Chondrocyte (in vitro differentiated cells): ENCODE measurements at regions not wholly inside any gene's neighbourhood (a gene's known extent, or its start where the extent isn't known, plus 50 kb on each side); places are given as distances from the start of the nearest gene placed in this dataset.

Source experiments
- DNase-seq: peaks from one replicate; pipeline ENCODE4 v3.0.0; 2021; ENCODE audit warnings: mixed read lengths, low spot score
- H3K27ac Mint-ChIP-seq: one replicate; pipeline ENCODE4 v1.8.0; 2021; ENCODE audit warnings: mild to moderate bottlenecking, moderate library complexity, mixed read lengths; ENCODE audit not compliant: unreplicated experiment
- H3K27me3 Mint-ChIP-seq: 2 replicates; pipeline ENCODE4 v1.8.0; 2021; ENCODE audit warnings: low read depth, mixed read lengths
- H3K36me3 Mint-ChIP-seq: 2 replicates; pipeline ENCODE4 v1.8.0; 2021; ENCODE audit warnings: low read depth, mixed read lengths
- H3K4me1 Mint-ChIP-seq: 2 replicates; pipeline ENCODE4 v1.8.0; 2021; ENCODE audit warnings: low read depth, mild to moderate bottlenecking, mixed read lengths
- H3K4me3 Mint-ChIP-seq: one replicate; pipeline ENCODE4 v1.8.0; 2021; ENCODE audit warnings: mild to moderate bottlenecking, moderate library complexity, mixed read lengths; ENCODE audit not compliant: unreplicated experiment
- H3K9me3 Mint-ChIP-seq: 2 replicates; pipeline ENCODE4 v1.8.0; 2021; ENCODE audit warnings: low read depth, mixed read lengths
- CTCF ChIP-seq: fragments of 200-600 bp; sonication (generic); IDR thresholded peaks from 2 replicates; pipeline ENCODE4 v1.5.0; 2021; ENCODE audit warnings: antibody characterized with exemption, mild to moderate bottlenecking, moderate library complexity

DNA sequence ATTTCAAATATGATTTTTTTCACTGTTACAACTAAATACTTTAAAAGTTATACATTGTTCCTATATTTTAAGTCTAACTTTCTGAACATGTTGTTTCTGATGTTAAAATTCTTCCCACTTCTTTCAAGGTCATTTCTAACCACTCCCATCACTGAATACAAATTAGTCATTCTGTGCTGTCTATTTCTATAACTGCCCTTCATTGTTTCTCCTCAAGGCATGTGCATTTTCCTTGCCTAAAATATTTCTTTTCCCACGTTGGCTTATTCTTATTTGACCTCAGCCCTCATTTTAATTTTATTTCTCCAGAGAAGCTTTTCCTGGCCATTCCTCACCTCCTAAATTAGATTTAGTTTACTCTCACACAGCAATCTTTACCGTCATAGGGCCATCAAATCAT lies 198.9 kb upstream of the GULP1 start:
- Mint-ChIP-seq H3K4me3 (no peak overlapping the region), H3K36me3 (no peaks in the 10 kb centered on the region), H3K4me1 (no peaks in the 10 kb centered on the region), H3K9me3 (peaks cover 1% of the 10 kb centered on the region), H3K27ac (no peak overlapping the region), H3K27me3 (no peaks in the 10 kb centered on the region)
- DNase-seq = no peak
- TF ChIP-seq CTCF = no peak

GRCh38 chr2:188096910-188097309 lies 194.8 kb upstream of the GULP1 start:
- Mint-ChIP-seq H3K36me3 (no peaks in the 10 kb centered on the region), H3K4me1 (no peaks in the 10 kb centered on the region), H3K27me3 (no peaks in the 10 kb centered on the region), H3K9me3 (no peaks in the 10 kb centered on the region), H3K4me3 (no peak overlapping the region), H3K27ac (no peak overlapping the region)
- no peak for TF ChIP-seq CTCF
- DNase-seq = no peak

DNA sequence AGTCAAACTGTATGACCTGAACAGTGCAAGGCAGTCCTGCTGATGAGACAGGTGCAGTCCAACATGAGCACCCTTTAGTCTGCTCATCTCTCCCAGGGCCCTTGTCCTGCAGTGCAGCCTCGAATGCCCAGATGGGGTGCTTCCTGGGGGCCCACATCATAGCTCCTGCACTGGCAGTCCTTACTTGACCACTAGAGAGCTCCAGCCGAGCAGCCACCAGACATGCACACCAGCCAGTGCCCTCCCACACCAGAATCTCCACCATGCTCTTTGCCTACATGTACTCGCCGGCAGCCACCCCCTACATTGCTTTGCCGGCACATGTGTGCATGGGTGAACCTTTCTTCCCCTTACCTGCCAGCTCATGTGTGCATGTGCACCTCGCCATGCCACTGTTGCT lies 188.8 kb upstream of the GULP1 start:
- DNase-seq = no peak
- H3K36me3 Mint-ChIP-seq = no peaks in the 10 kb centered on the region
- H3K9me3 Mint-ChIP-seq = peaks cover 10% of the 10 kb centered on the region
- no peaks in the 10 kb centered on the region for H3K4me1 Mint-ChIP-seq
- H3K27ac Mint-ChIP-seq = no peak overlapping the region
- H3K4me3 Mint-ChIP-seq = no peak overlapping the region
- no peak for TF ChIP-seq CTCF
- H3K27me3 Mint-ChIP-seq = no peaks in the 10 kb centered on the region

DNA sequence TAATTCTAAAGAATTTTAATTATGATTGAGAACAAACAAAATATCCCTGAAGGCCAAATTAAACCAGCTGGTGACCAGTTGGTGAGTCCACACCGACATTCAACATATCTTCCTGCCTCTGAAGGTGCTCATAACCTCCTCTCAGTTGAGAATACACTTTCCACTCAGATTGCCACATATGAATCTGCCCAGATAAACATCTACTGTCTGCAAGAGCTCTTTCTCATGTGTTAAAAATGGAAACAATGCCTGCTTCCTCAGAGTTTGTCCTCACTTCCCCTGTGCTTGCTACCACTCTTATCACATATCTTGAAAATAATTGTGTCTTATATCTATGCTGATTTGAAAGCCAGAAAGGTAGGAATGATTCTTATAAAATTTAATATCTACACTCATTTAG lies 177.7 kb upstream of the GULP1 start:
- peaks cover 4% of the 10 kb centered on the region for H3K4me1 Mint-ChIP-seq
- H3K27ac Mint-ChIP-seq = no peak overlapping the region
- TF ChIP-seq CTCF = no peak
- no peaks in the 10 kb centered on the region for H3K27me3 Mint-ChIP-seq
- H3K9me3 Mint-ChIP-seq = no peaks in the 10 kb centered on the region
- no peak for DNase-seq
- H3K4me3 Mint-ChIP-seq = no peak overlapping the region
- H3K36me3 Mint-ChIP-seq = no peaks in the 10 kb centered on the region

GRCh38 chr2:188117706-188118105 lies 174.0 kb upstream of the GULP1 start:
- Mint-ChIP-seq H3K9me3 (no peaks in the 10 kb centered on the region), H3K4me1 (peaks cover 4% of the 10 kb centered on the region), H3K36me3 (peaks cover 1% of the 10 kb centered on the region), H3K4me3 (no peak overlapping the region), H3K27me3 (no peaks in the 10 kb centered on the region), H3K27ac (no peak overlapping the region)
- DNase-seq = no peak
- TF ChIP-seq CTCF = no peak
